ENCODE measurements at regions not wholly inside any gene's neighbourhood (a gene's known extent, or its start where the extent isn't known, plus 50 kb on each side); places are given as distances from the start of the nearest gene placed in this dataset.
"Not testable (repeated sequence)": the region's sequence is repeated elsewhere in the genome, so short reads cannot be mapped to it uniquely, and the experiment has no call there.

GRCh38 chr1:181318858-181319235 lies 164.5 kb upstream of the CACNA1E start:
- DNase-seq (ENCODE audit: low read depth), result peak; percentile 62
- H3K4me3 ChIP-seq (ENCODE audit: control insufficient read depth, low read depth, low read length), result no peak overlapping the region
- no peak for TF ChIP-seq CTCF (conservative IDR thresholded peaks at IDR 0.05; ENCODE audit: control insufficient read depth, insufficient read depth, low read depth, low read length)

- H3K4me3 ChIP-seq (ENCODE audit: control insufficient read depth, low read depth, low read length), result no peak overlapping the region
- DNase-seq (ENCODE audit: low read depth), result peak; percentile 19
- TF ChIP-seq CTCF (conservative IDR thresholded peaks at IDR 0.05; ENCODE audit: control insufficient read depth, insufficient read depth, low read depth, low read length), result no peak
Measured at GRCh38 chr1:181319907-181320306, 163.4 kb upstream of the CACNA1E start.

- no peak for DNase-seq (ENCODE audit: low read depth)
- TF ChIP-seq CTCF (conservative IDR thresholded peaks at IDR 0.05; ENCODE audit: control insufficient read depth, insufficient read depth, low read depth, low read length), result no peak
- no peak overlapping the region for H3K4me3 ChIP-seq (ENCODE audit: control insufficient read depth, low read depth, low read length)
Measured at GRCh38 chr1:181324797-181325616, 158.3 kb upstream of the CACNA1E start.

GRCh38 chr1:181325765-181326164 lies 157.6 kb upstream of the CACNA1E start:
- not testable (repeated sequence) for DNase-seq (ENCODE audit: low read depth)

GRCh38 chr1:181326348-181326747 lies 157.0 kb upstream of the CACNA1E start:
- TF ChIP-seq CTCF (conservative IDR thresholded peaks at IDR 0.05; ENCODE audit: control insufficient read depth, insufficient read depth, low read depth, low read length), result no peak
- H3K4me3 ChIP-seq (ENCODE audit: control insufficient read depth, low read depth, low read length), result no peak overlapping the region
- no peak for DNase-seq (ENCODE audit: low read depth)

More at GRCh38 chr1:181325765-181326164, 157.6 kb upstream of the CACNA1E start:
- not testable (repeated sequence) for H3K4me3 ChIP-seq (ENCODE audit: control insufficient read depth, low read depth, low read length)

GRCh38 chr1:181327796-181328195 lies 155.5 kb upstream of the CACNA1E start:
- no peak for DNase-seq (ENCODE audit: low read depth)
- no peak for TF ChIP-seq CTCF (conservative IDR thresholded peaks at IDR 0.05; ENCODE audit: control insufficient read depth, insufficient read depth, low read depth, low read length)
- H3K4me3 ChIP-seq (ENCODE audit: control insufficient read depth, low read depth, low read length), result no peak overlapping the region

- no peak overlapping the region for H3K4me3 ChIP-seq (ENCODE audit: control insufficient read depth, low read depth, low read length)
- no peak for DNase-seq (ENCODE audit: low read depth)
- no peak for TF ChIP-seq CTCF (conservative IDR thresholded peaks at IDR 0.05; ENCODE audit: control insufficient read depth, insufficient read depth, low read depth, low read length)
Measured at GRCh38 chr1:181334724-181335123, 148.6 kb upstream of the CACNA1E start.

All from fibroblast of mammary gland (primary cell).